ENCODE measurements at regions not wholly inside any gene's neighbourhood (a gene's known extent, or its start where the extent isn't known, plus 50 kb on each side); places are given as distances from the start of the nearest gene placed in this dataset.

- DNase-seq (ENCODE audit: low read depth): no peak
Measured at GRCh38 chr2:18253686-18254197, 306.7 kb downstream of the RDH14 start.

DNA sequence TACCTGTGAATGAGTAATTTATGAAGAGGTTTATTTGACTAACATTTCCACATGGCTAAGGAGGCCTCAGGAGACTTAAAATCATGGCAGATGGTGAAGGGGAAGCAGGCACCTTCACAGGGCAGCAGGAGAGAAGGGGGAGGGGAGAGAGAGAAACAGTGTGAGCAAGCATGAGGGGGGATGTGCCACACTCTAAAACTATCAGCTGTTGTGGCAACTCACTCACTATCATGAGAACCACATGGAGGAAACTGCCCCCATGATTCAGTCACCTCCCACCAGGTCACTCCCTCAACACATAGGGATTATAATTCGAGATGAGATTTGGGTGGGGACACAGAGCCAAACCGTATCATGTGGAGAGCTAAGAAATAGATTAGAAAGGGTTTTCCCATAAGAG, 309.0 kb downstream of the RDH14 start:
- no peak for DNase-seq (ENCODE audit: low read depth)

- no peak for DNase-seq (ENCODE audit: low read depth)
Measured at GRCh38 chr2:18247282-18248110, 313.0 kb downstream of the RDH14 start.

DNA sequence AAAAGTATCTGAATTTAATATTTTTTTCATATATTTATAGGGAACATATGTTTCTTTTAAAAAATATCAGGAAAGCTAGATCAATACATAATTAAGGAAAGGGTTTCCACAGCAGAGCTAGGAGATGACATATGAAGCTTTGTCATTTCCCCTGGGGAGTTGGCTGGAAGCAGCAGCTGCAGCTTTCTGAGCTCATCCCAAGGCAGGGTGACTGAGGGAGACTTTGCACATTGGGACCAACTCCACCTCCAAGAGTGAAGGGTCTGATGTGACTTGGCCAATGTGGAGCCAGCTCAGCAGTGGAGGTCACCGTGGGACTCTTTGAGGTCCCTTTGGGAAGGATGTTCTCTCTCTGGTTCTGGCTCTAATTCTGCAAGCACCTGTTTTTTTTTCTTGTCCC, 315.1 kb downstream of the RDH14 start:
- no peak for DNase-seq (ENCODE audit: low read depth)

GRCh38 chr2:18244845-18245244, 315.6 kb downstream of the RDH14 start:
- DNase-seq (ENCODE audit: low read depth): no peak

- DNase-seq (ENCODE audit: low read depth): no peak
Measured at GRCh38 chr2:18243816-18244215, 316.6 kb downstream of the RDH14 start.

GRCh38 chr2:18242716-18243115, 317.7 kb downstream of the RDH14 start:
- DNase-seq (ENCODE audit: low read depth): no peak

GRCh38 chr2:18238209-18238608, 322.2 kb downstream of the RDH14 start:
- DNase-seq (ENCODE audit: low read depth): no peak

DNA sequence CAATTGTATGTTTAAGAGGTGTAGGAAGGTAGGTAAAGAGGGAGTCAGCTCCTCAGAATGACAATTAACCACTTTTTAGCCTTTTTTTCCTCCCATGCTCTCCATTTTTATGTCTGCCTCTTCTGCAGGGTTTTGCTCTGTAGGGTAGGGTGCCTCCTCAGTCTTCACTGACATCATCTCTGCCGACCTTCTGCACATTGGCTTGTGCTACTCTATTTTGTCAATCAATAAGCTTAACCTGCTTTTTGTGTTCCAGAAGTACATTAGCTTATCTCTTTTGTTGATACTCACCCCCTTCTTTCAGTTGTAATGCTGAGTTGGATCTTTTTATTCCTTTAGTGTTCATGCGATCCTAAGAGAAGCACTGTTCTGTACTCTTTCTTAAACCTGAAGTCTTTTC, 323.2 kb downstream of the RDH14 start:
- DNase-seq (ENCODE audit: low read depth): no peak

DNA sequence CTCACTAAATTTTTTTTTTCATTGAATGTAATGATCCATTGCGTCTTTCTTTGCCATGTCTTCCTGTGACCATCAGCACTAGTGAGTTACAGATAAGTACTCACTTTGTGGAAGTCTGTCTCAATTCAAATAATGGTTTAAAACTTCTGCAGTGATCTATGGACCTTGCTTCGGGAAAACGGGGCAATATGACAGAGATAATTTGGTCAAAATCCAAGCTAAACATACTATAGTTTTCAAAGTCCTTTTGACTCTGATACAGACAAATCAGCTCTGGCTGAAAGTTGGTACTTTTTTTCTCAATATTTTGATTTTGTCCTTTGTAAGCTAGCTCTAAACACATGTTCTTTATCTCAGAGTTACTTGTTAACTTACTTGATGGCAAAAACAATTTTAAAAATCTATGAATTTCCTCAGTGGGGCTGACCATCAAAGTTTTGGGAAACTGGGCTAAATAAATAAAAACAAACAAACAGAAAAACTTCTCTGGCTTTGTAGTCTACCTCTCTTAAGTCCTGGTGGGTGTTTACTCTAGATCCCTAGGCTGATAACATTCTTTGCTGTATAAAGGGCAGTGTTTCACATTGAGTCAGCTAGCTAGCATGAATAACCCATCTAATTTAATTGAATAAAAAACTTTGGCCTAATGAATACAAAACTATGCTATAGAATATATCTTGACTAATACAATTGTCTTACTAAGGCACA, 327.6 kb downstream of the RDH14 start:
- DNase-seq (ENCODE audit: low read depth): no peak

DNA sequence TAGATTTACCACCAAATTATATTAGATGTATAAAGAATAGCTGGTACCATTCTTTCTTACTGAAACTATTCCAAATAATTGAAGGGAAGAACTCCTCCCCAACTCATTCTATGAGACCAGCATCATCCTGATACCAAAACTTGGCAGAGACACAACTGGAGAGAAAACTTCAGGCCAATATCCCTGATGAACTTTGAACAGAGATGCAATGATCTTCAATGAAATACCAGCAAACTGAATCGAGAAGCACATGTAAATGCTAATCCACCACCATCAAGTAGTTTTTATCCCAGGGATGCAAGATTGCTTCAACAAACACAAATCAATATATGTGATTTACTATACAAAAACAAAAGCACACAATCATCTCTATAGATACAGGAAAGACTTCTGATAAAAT, 329.8 kb downstream of the RDH14 start:
- no peak for DNase-seq (ENCODE audit: low read depth)

- DNase-seq (ENCODE audit: low read depth): no peak
Measured at GRCh38 chr2:18219676-18220075, 340.8 kb downstream of the RDH14 start.

DNA sequence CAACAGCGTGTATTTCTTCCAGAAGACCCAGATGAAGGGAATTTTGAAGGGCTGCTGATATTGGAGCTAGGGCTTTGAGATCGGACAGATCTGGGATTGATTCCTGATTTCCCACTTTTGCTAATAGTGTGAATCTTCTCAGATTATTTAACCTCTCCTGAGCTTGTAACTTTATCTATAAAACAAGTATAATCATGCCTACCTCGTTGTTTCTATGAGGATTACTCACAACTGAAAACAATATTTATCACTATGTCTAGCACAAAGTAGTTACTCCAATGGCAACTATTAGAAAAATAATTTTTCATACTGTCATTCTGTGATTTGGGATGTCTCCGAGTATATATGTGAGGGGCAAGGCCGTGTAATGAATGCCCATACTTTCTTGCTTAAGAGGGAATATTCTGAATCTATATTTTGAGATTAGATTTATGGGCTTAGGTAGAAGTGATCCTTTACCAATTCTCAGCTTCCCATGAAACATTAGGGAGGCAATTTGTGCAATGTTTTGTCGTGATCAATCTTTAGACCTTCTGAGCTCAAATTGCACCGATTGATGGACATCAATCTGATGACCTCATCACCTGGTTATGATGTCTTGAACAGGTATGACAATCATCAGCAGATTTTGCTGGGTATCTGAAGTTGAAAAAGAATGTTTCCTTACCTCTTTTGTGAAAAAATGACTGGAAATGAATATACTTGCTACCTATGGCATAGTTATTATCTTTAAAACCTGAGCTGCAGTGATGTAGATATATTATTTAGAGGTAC, 339.9 kb downstream of the KCNS3 start:
- DNase-seq (ENCODE audit: low read depth): no peak

GRCh38 chr2:18214936-18215335, 336.5 kb downstream of the KCNS3 start:
- no peak for DNase-seq (ENCODE audit: low read depth)

GRCh38 chr2:18213986-18214385, 335.5 kb downstream of the KCNS3 start:
- DNase-seq (ENCODE audit: low read depth): no peak

- DNase-seq (ENCODE audit: low read depth): no peak
Measured at GRCh38 chr2:18209934-18210639, 331.6 kb downstream of the KCNS3 start.

- no peak for DNase-seq (ENCODE audit: low read depth)
Measured at GRCh38 chr2:18208956-18209355, 330.5 kb downstream of the KCNS3 start.

DNA sequence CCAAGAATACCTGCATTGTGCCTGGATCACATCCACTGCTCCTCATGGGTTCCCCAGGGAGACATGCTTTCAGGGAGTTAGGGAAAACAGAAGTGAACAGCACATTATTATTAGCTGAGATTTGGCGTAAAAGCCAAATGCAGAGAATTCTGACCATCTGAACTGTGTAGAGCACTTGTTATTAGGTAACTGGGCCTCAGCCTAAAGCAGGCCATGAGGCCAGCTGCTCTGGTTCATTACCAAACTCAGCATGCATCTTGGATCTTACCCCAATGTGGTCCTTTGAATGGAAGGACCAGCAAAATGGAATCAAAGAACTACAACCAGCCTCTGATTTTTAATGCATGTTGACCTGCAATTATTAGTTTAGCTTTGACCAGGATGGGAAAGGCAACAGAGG, 322.3 kb downstream of the KCNS3 start:
- DNase-seq (ENCODE audit: low read depth): no peak

DNA sequence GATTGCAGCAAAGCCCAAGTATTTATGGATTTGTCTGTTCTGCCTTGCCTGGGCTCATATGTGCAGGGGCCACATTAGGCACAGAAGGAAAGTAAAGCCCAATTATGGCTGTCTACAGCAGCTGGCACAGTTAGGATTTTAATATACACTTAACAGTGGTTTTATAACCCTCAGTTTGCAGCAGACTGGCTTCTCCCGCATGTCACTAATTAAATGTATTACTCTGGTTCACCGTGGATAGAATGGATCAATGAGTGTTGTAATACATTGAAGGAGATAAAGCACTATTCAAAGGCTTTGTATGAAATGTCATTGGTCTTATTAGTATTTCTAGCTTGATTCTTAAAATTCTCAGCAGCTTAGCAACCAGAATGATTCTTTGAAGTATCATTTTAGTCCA, 320.2 kb downstream of the KCNS3 start:
- no peak for DNase-seq (ENCODE audit: low read depth)

GRCh38 chr2:18194161-18194560, 315.7 kb downstream of the KCNS3 start:
- no peak for DNase-seq (ENCODE audit: low read depth)

- no peak for DNase-seq (ENCODE audit: low read depth)
Measured at GRCh38 chr2:18186816-18187613, 308.5 kb downstream of the KCNS3 start.
